ENCODE measurements at regions not wholly inside any gene's neighbourhood (a gene's known extent, or its start where the extent isn't known, plus 50 kb on each side); places are given as distances from the start of the nearest gene placed in this dataset.
"Not testable (repeated sequence)": the region's sequence is repeated elsewhere in the genome, so short reads cannot be mapped to it uniquely, and the experiment has no call there.

- no peak for DNase-seq
- H3K4me1 ChIP-seq, result no peaks in the 10 kb centered on the region
- no peaks in the 10 kb centered on the region for H3K27me3 ChIP-seq
- intact Hi-C loops (cut with DNase I), result no loop called here
- TF ChIP-seq POLR2A (IDR thresholded peaks at IDR 0.05), result no peak
- TF ChIP-seq EP300 (IDR thresholded peaks at IDR 0.05), result no peak
- no peak for TF ChIP-seq CTCF (IDR thresholded peaks at IDR 0.05)
- no peak for TF ChIP-seq POLR2AphosphoS5 (IDR thresholded peaks at IDR 0.05)
- H3K9me3 ChIP-seq, result no peaks in the 10 kb centered on the region
- H3K36me3 ChIP-seq, result no peaks in the 10 kb centered on the region
- H3K27ac ChIP-seq, result no peak overlapping the region
- no peak overlapping the region for H3K4me3 ChIP-seq
- 89 to 92% methylated on average over 15 of the region's 15 CpGs for WGBS, 2 donors
Measured at GRCh38 chr2:16090650-16091575, 150.6 kb downstream of the MYCN start.

GRCh38 chr2:16089491-16089890 is 149.1 kb downstream of the MYCN start:
- H3K9me3 ChIP-seq; H3K27ac ChIP-seq; DNase-seq; H3K4me1 ChIP-seq; H3K4me3 ChIP-seq; H3K27me3 ChIP-seq; H3K36me3 ChIP-seq; intact Hi-C loops (cut with DNase I): not testable (repeated sequence)
- 85 to 89% methylated on average over 7 of the region's 7 CpGs for WGBS, 2 donors

GRCh38 chr2:16088802-16089112 is 148.4 kb downstream of the MYCN start:
- TF ChIP-seq POLR2AphosphoS5 (IDR thresholded peaks at IDR 0.05) (no peak), EP300 (IDR thresholded peaks at IDR 0.05) (no peak), CTCF (IDR thresholded peaks at IDR 0.05) (no peak), POLR2A (IDR thresholded peaks at IDR 0.05) (no peak)
- H3K27ac ChIP-seq, result no peak overlapping the region
- H3K4me3 ChIP-seq, result no peak overlapping the region
- H3K9me3 ChIP-seq, result no peaks in the 10 kb centered on the region
- H3K36me3 ChIP-seq, result no peaks in the 10 kb centered on the region
- DNase-seq, result no peak
- H3K4me1 ChIP-seq, result no peaks in the 10 kb centered on the region
- intact Hi-C loops (cut with DNase I), result no loop called here
- no peaks in the 10 kb centered on the region for H3K27me3 ChIP-seq
- WGBS, 2 donors, result 79 to 86% methylated on average over 3 of the region's 3 CpGs

GRCh38 chr2:16088035-16088801 is 147.9 kb downstream of the MYCN start:
- H3K27me3 ChIP-seq, result no peaks in the 10 kb centered on the region
- no peak for DNase-seq
- no peaks in the 10 kb centered on the region for H3K4me1 ChIP-seq
- TF ChIP-seq POLR2AphosphoS5 (IDR thresholded peaks at IDR 0.05) (no peak), EP300 (IDR thresholded peaks at IDR 0.05) (no peak), POLR2A (IDR thresholded peaks at IDR 0.05) (no peak), CTCF (IDR thresholded peaks at IDR 0.05) (no peak)
- H3K9me3 ChIP-seq, result no peaks in the 10 kb centered on the region
- intact Hi-C loops (cut with DNase I), result no loop called here
- no peak overlapping the region for H3K4me3 ChIP-seq
- 62 to 86% methylated on average over 10 of the region's 10 CpGs for WGBS, 2 donors
- no peak overlapping the region for H3K27ac ChIP-seq
- no peaks in the 10 kb centered on the region for H3K36me3 ChIP-seq

GRCh38 chr2:16086136-16086535 is 145.8 kb downstream of the MYCN start:
- DNase-seq; intact Hi-C loops (cut with DNase I); H3K27me3 ChIP-seq; H3K36me3 ChIP-seq; H3K4me1 ChIP-seq; H3K9me3 ChIP-seq; H3K4me3 ChIP-seq; H3K27ac ChIP-seq: not testable (repeated sequence)
- WGBS, 2 donors, result 94% methylated on average over 12 of the region's 12 CpGs

Data from sigmoid colon (tissue), 6 donors.